ENCODE measurements at regions not wholly inside any gene's neighbourhood (a gene's known extent, or its start where the extent isn't known, plus 50 kb on each side); places are given as distances from the start of the nearest gene placed in this dataset.

- TF ChIP-seq, protein P1, sequence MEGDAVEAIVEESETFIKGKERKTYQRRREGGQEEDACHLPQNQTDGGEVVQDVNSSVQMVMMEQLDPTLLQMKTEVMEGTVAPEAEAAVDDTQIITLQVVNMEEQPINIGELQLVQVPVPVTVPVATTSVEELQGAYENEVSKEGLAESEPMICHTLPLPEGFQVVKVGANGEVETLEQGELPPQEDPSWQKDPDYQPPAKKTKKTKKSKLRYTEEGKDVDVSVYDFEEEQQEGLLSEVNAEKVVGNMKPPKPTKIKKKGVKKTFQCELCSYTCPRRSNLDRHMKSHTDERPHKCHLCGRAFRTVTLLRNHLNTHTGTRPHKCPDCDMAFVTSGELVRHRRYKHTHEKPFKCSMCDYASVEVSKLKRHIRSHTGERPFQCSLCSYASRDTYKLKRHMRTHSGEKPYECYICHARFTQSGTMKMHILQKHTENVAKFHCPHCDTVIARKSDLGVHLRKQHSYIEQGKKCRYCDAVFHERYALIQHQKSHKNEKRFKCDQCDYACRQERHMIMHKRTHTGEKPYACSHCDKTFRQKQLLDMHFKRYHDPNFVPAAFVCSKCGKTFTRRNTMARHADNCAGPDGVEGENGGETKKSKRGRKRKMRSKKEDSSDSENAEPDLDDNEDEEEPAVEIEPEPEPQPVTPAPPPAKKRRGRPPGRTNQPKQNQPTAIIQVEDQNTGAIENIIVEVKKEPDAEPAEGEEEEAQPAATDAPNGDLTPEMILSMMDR (IDR thresholded peaks at IDR 0.05; ENCODE audit: insufficient read depth, low read length, poor library complexity, severe bottlenecking) = no peak
- TF ChIP-seq EZH2phosphoT487 (conservative IDR thresholded peaks at IDR 0.05; ENCODE audit: low read length) = no peak
Measured at GRCh38 chr13:47252627-47253026, 355.8 kb upstream of the HTR2A start.
